HG02571 (cell line): ENCODE measurements at regions not wholly inside any gene's neighbourhood (a gene's known extent, or its start where the extent isn't known, plus 50 kb on each side); places are given as distances from the start of the nearest gene placed in this dataset.
"Not testable (repeated sequence)": the region's sequence is repeated elsewhere in the genome, so short reads cannot be mapped to it uniquely, and the experiment has no call there.

ENCODE experiments used
- ATAC-seq: cut with Tn5 transposase; IDR thresholded peaks from one replicate; pipeline ENCODE4 v1.9.1; 2021; ENCODE audit warnings: mild to moderate bottlenecking, moderate library complexity; ENCODE audit not compliant: unreplicated experiment

GRCh38 chr12:125540580-125541204, 475.5 kb downstream of the AACS start:
- ATAC-seq, result no peak

GRCh38 chr12:125544960-125545359, 479.7 kb downstream of the AACS start:
- ATAC-seq, result no peak

DNA sequence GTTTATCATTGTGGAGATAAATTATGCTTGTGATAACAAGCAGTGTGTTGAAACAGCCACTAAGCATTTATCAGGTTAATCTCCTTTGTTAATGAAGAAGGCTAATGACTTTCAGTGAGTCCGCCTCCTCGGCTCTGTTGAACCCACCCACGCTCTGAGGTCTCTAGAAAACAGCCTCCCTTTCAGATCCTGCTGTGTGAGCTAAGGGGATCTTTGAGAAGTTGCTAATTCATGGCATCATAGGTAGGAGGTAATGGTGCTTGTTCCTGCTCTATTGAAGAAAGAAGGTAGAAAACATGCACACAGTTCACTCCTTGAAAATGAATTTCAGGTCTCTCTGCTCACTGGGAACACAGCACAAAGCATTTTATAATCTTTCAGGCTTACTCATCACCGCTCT, 483.9 kb downstream of the AACS start:
- no peak for ATAC-seq

- no peak for ATAC-seq
These were observed 484.6 kb downstream of the AACS start for GRCh38 chr12:125549836-125550235.

GRCh38 chr12:125552295-125552694, 487.1 kb downstream of the AACS start:
- ATAC-seq, result no peak

DNA sequence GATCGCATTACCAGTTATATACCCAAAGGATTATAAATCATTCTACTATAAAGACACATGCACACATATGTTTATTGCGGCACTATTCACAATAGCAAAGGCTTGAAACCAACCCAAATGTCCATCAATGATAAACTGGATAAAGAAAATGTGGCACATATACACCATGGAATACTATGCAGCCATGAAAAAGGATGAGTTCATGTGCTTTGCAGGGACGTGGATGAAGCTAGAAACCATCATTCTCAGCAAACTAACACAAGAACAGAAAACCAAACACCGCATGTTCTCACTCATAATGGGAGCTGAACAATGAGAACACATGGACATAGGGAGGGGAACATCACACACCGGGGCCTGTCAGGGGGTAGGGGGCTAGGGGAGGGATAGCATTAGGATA, 495.8 kb downstream of the AACS start:
- not testable (repeated sequence) for ATAC-seq

DNA sequence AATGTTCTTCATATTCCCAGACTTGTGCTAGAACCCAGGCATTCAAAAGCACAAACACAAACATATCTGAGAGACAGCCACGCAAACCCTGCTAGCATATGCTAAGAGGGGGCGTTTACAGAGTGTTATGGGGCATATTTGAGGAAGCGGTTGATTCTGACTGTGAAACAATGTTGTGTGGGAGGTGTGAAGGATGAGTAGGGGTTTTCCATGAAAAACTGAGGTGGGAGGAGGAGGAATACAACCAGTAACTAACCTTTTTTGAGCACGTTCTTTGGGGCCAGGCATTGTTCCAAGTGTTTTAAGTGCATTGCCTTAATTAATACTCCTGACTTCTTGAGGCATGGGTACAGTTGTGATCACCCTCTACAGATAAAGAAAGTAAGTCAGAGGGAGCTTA, 499.5 kb downstream of the AACS start:
- ATAC-seq, result no peak

DNA sequence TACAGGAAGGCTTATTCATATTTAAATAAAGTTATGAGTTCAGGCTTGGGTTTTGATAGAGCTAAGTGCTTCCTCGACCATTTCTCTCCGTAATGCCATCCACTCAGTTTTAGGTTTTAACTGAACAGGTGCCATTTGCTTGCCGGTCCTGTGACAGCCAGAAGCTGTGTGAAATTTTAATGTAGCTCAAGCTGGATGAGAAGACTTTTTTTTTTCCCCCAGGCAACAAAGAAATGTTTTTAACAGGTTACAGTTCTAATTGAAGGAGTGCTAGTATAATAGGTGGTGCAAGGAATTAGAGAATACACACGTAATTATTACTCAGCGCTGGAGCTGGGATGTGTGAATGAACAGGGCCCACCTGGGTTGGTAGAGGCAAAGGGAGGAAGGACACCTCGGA, 502.3 kb downstream of the AACS start:
- ATAC-seq, result no peak

DNA sequence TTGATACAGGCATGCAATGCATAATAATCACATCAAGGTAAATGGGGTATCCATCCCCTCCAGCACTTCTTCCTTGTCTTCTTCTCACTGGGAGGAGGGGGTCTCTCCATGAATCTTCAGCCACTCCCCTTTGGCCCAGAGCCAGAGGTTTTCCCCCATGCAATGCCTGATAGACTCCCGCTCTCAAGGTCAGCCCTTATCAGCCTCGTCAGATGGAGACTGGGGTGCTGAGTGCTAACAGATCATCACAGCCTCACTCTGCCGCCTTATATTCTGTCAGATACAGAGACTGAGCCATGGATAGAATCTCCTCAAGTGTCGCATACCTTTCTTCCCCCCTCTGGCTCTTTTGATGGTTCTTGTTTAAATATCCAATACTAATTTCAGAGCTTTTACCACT, 503.1 kb downstream of the AACS start:
- ATAC-seq, result no peak

DNA sequence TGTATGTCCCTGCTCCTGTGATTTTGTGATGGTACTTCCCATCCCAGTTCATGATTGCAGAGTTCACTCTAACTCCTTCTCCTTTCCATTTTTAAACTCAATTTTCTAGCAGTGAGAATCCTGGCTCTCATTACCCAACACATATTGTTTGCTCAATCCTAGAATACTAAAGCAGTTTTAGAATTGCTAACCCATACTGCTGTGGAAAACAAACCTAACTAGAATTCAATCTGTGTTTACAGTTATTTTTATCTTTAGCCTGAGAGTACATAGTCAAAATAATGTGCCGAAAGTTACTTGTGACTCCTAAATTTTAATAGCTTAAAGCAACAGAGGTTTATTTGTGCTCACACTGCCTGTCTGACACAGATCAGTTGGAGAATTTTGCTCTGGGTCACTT, 508.0 kb downstream of the AACS start:
- ATAC-seq, result no peak

- ATAC-seq, result no peak
These were observed 512.1 kb downstream of the AACS start for GRCh38 chr12:125577334-125577733.

DNA sequence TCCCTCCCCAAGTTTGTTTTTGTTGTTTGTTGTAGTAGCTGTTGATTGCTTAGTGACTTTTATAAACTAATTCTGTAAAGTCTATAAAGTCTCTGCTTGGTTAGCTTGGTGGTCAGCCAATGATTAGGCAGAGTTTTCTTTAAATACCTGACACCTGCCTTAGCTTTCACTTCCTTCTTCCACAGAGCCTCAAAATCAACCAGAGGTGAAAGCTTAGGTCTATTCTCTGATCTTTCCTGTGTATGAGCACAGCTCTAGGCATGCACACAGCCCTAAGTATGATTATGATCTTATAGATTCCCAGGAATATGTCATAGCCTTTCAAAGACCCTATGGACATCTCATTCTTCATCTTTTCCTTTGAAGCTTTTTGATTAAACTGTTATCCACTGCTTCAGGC, 514.7 kb downstream of the AACS start:
- no peak for ATAC-seq

DNA sequence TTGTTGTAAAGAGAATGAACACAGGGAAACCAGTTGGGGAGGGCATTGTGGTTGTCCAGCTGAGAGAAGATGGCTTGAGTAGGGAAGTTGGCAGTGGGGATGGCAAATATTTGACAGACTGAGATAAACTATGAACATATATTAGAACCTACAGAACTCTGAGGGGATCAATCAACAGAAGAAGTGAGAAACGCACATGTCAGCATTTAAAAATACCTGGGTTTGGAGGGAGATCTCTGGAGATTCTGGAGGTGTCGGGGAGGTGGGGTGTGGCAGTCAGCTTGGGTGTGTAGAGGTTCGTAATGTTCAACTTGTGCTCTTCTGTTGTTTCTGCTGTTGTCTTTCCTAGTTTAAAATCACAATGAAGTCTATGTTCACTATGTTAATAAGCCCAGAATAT, 517.8 kb downstream of the AACS start:
- no peak for ATAC-seq

GRCh38 chr12:125586441-125586840, 521.2 kb downstream of the AACS start:
- ATAC-seq, result no peak

- no peak for ATAC-seq
These were observed 528.0 kb downstream of the AACS start for GRCh38 chr12:125593269-125593668.

- ATAC-seq, result no peak
These were observed 539.7 kb downstream of the AACS start for GRCh38 chr12:125604976-125605375.

DNA sequence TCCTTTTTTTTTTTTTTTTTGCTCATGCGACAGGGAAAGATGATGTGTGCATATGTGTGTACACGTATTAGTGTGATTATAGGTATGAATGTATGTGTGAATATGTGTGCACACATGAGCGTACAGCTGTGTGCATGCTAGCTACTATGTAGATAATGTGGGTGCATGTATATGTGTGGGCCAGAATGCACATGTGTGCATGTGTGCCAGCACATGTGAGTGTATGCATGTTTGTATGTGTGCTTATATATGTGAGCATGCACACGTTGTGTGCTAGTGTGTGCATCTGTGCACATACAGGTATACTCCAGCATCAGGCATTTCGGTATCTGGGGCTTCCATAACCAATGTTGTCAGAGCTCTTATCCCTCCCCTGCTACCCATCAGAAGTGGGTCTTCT, 541.1 kb downstream of the AACS start:
- ATAC-seq, result no peak

GRCh38 chr12:125610292-125610691, 545.1 kb downstream of the AACS start:
- no peak for ATAC-seq

- no peak for ATAC-seq
These were observed 545.7 kb downstream of the AACS start for GRCh38 chr12:125610971-125611370.

DNA sequence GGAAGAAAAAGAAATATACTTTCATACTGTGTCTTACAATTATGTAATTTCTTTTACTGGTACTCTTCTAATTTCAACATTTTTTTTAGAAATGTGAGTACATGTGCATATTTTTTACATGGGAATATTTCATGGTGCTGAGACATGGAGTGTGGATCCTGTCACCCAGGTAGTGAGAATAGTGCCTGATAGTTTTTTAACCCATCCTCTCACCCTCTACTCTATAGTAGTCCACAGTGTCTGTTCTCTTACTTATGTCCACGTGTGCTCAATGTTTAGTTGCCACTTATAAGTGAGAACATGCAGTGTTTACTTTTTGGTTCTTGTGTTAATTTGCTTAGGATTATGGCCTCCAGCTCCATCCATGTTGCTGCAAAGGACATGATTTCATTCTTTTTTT, 548.8 kb downstream of the AACS start:
- ATAC-seq, result no peak

DNA sequence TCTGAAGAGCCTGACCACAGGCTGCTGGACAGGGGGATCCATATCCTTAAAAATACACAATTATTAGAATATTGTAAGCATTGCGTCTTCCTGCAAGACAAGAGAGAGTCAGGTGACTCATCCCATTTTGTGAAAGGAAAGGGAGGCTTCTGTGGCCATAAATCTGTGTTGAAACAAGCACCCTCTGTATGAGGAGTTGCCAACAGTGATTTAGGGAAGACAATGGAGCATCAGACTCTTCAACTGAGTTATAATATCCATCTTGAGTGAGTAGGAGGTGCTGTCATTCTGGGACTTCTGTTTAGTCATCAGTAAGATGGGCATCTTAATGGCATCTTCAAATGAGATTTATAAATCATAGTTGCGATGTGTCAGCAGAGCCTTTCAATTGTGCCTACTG, 554.5 kb downstream of the AACS start:
- ATAC-seq, result no peak

DNA sequence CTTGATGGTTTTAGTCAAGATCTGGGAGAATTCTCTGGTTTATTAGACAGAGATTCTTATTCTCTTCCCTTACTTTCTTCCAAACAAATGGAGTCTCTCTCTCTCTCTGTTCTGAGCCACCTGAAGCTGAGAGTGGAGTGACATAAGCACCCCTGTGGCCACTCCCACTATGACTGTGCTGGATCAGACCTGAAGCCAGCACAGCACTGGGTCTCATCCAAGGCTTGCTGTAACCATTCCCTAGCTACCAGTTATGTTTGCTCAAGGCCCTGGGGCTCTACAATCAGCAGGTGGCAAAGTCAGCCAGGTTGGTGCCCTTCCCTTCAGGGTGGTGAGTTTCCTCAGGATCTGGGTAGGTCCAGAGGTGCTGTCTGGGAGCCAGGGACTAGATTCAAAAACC, 568.5 kb downstream of the AACS start:
- ATAC-seq, result no peak

GRCh38 chr12:125634813-125635212, 569.6 kb downstream of the AACS start:
- ATAC-seq, result no peak

GRCh38 chr12:125639826-125640225, 574.6 kb downstream of the AACS start:
- ATAC-seq, result no peak
